AG04450 (cell line): ENCODE measurements at regions not wholly inside any gene's neighbourhood (a gene's known extent, or its start where the extent isn't known, plus 50 kb on each side); places are given as distances from the start of the nearest gene placed in this dataset.
"Not testable (repeated sequence)": the region's sequence is repeated elsewhere in the genome, so short reads cannot be mapped to it uniquely, and the experiment has no call there.

ENCODE experiments used
- CTCF ChIA-PET: fragments of 300-600, 350-600 bp; formaldehyde crosslinking; extraction: SDS; loops from one replicate; lab custom pipeline; 2022; ENCODE audit warnings: antibody characterized with exemption, inconsistent platforms; lab: Charles Lee
- POLR2A ChIA-PET: fragments of 350-600 bp; formaldehyde crosslinking; extraction: SDS; loops from one replicate; lab custom pipeline; 2021; ENCODE audit warnings: antibody characterized with exemption, inconsistent platforms; lab: Yijun Ruan, JAX
- DNase-seq: peaks from one replicate; pipeline ENCODE4 v3.0.0-alpha.2; 2011; ENCODE audit warnings: low read depth, low spot score
- H3K27ac ChIP-seq: one replicate; pipeline ENCODE4 v1.5.1; 2012; ENCODE audit warnings: low read depth, low read length, control low read depth
- H3K27me3 ChIP-seq: one replicate; pipeline ENCODE4 v1.6.0; 2012; ENCODE audit warnings: low read length; ENCODE audit not compliant: control insufficient read depth, insufficient read depth
- H3K4me3 ChIP-seq: 2 replicates; pipeline ENCODE4 v1.5.1; 2011; ENCODE audit warnings: mild to moderate bottlenecking, low read depth, low read length, control low read depth
- H3K9me3 ChIP-seq: 2 replicates; pipeline ENCODE4 v1.5.1; 2012; ENCODE audit warnings: low read length; ENCODE audit not compliant: control insufficient read depth, insufficient read depth

DNA sequence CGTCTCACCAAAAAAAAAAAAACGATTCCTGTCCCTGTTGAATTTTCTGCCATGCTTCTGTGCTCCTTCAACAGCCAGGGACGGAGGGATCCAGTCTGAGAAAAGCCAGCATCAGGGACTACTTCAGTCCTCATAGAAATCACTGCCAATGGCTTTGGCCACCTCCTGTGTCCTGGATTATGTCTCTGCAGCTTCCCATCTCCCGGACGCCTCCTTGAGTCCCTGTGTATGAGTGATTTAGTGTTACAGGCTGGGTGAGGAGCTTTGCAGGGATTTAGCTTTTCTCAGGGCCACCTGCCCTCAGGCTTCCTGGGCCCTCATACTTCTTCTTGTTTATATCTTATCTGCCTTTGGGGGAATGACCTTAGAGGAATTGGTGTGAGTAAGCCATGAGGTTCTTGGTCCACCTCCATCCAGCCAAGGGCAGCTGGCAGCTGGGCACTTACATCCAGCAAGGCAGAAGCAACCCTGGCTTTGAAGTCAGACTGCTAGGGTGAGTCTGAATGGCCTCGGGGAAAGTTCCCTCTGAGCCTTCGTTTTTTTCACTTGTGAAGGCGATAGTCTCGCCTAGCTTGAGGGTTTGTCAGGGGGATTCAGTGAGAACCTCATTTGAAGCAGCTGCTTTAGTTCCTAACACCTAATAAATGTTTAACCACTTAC lies 65.6 kb downstream of the NPIPB11 start:
- POLR2A ChIA-PET, CTCF ChIA-PET, H3K27ac ChIP-seq, DNase-seq, H3K9me3 ChIP-seq, H3K27me3 ChIP-seq, H3K4me3 ChIP-seq: not testable (repeated sequence)

DNA sequence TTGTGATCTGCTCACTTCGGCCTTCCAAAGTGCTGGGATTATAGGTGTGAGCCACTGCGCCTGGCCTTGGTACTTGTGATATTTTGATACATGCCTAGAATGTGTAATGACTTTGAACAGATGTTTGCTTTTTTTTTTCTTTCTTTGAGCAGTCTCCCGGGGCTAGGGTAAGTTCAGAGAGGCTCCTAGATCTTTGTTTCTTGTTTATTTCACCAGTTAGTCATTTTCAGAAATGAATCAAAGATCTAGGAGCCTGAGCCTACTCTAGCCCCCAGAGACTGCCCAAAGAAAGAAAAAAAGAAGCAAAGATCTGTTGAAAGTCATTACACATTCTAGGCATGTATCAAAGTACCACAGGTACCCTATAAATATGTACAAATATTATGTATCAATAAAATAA lies 66.3 kb downstream of the NPIPB11 start:
- H3K9me3 ChIP-seq, CTCF ChIA-PET, H3K27ac ChIP-seq, POLR2A ChIA-PET, DNase-seq, H3K27me3 ChIP-seq, H3K4me3 ChIP-seq: not testable (repeated sequence)

DNA sequence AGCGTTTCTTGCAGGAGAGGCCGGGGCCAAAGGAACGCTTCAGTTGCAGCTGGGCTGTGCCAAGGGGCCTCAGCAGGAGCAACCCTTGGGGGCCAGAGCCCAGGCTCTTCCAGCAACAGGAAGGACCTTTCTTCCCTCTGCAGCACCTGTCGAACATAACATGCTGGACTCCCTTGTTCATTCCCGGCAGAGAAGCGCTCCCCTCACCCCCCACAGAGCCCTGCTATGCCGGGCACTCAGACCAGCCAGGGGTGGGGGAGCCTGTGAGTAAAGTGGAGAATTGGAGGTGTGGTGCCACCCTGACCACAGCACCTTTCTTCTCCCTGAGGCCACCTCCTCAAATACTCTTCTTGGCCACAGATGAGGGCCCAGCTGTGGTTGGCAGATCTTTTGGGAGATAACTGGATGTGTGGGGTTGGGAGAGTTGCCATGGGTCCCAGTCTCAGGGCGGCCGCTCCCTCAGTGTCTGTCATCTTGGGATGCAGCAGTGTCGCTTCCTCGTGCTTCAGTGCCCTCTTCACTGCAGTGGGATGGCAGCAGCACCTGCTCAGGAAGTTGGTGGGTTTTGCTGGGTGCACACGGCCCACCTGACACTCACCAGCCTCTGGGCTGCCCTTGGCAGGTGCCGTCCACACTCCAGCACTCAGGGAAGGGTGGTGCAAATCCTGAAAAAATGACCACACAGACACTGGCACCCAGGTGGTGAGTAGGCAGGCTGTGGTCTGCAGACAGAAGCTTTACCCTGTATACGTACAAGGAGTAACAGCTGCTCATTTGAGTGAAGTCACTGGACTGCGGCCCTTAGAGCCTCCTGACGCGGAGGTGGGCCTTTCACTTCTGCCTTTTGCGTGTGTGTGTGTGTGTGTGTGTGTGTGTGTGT lies 67.5 kb downstream of the NPIPB11 start:
- POLR2A ChIA-PET, DNase-seq, H3K4me3 ChIP-seq, H3K9me3 ChIP-seq, H3K27me3 ChIP-seq, H3K27ac ChIP-seq, CTCF ChIA-PET: not testable (repeated sequence)

DNA sequence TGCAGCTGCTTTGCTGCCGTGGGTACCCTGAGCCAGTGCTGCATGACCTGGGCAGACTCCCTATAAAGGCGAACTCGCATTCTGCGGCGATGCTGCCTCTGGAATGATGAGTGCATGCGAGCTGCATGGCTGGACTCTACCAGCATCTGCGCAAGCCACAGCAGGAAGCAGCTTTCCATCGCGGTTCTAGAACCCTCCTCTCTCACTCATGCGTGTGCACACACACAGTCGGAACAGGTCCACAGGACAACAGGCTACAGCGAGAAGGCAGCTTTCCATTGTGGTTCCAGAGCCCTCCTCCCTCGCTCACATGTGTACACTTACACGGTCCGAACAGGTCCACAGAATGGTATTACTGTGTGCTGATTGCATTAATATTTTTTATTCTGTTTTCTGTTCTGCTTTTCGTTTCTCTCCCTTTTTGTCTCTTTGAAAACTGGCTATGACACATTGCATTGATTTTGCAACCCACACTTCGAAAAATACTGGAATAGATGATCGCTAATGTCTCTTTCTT lies 69.1 kb downstream of the NPIPB11 start:
- H3K9me3 ChIP-seq, POLR2A ChIA-PET, H3K27ac ChIP-seq, CTCF ChIA-PET, DNase-seq, H3K4me3 ChIP-seq, H3K27me3 ChIP-seq: not testable (repeated sequence)

DNA sequence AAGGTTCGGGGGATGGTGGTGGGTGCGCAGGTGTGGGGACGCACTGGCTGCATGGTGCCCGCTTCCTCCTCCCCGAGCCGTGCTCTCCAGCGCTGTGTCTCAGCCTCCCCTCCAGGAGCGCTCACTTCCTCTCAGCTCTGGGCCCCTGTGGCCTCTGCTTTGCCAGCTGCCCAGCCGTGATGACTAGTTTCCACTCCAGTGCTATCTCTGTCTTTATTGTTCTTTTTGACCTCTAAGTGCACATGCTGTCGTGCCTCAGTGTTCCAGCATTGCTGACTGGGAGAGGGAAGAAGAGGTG lies 71.0 kb downstream of the NPIPB11 start:
- CTCF ChIA-PET, H3K9me3 ChIP-seq, H3K4me3 ChIP-seq, DNase-seq, POLR2A ChIA-PET, H3K27ac ChIP-seq, H3K27me3 ChIP-seq: not testable (repeated sequence)

DNA sequence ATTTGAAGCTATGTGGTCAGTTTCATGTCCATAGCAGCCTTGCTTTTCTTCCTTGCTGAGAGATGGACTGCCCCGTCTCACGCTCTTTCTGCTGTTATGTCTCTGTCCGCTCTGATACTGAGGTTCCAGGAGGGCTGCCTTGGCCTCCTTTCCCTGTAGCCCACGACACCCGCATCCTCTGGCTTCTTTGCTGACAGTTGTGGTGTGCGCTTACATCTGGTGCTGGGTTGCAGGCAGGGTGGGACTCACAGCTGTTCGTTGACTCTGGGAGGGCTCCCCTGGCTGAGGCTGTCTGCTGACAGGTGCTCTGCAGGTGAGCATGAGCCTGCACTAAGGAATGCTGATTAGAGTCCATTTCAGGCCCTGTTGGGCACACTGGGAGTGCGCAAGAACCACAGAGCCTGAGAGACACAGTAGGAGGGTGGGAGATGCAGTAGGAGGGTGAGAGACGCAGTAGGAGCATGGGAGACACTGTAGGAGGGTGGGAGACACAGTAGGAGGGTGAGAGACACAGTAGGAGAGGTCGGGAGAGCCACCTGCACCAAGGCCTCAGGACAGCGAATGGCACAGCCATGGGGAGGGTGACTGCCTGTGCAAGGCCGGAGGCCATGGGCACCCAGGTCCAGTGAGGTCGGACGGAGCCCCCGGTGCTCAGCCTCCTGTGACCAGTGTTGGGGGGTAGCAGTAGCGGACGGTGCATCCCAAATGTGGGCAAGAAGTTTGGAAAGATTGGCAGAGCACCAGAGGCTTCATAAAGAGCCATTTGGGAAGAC lies 71.5 kb downstream of the NPIPB11 start:
- H3K4me3 ChIP-seq, H3K27ac ChIP-seq, H3K9me3 ChIP-seq, DNase-seq, H3K27me3 ChIP-seq, CTCF ChIA-PET, POLR2A ChIA-PET: not testable (repeated sequence)

DNA sequence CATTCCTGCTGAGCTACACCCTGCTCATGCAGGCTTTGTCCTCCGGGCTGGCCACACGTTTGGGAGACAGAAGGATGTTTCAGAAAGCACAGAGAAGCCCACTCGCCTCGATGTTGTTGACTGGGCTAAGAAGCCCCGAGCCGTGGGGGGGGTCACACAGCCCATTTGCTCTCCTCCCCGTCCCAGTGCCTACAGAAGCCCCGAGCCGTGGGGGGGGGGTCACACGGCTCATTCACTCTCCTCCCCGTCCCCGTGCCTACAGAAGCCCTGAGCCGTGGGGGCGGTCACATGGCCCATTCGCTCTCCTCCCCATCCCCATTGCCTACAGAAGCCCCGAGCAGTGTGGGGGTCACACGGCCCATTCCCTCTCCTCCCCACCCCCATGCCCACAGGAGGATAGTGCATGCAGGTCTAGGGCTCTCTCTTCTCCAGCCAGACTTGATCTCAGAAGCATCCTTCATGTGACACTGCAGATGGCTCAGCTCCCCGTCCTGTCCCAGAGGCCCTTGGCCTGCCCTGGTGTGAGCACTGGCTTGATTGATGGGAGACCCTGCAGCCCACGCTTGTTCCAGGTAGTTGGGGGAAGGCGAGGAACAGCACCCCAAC lies 72.9 kb downstream of the NPIPB11 start:
- CTCF ChIA-PET, DNase-seq: not testable (repeated sequence)

DNA sequence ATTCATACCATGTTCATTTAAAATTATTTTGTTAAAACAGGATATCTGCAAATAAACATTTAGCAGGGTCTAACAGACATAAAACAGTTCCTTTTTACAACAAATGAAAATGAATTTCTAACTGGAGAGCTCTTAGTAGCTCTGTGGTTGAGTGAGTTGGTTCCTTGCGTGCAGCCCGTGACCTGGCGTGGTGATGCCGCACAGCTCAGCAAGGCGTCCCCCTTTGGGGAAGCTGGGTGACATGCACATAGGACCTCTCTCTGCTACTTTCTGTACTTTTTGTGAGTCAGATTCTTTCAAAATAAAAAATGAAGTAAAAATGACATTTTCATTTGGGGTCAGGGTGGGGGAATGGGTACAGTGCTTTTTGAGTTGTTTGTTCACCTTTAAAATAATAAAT lies 75.9 kb downstream of the NPIPB11 start:
- DNase-seq, H3K27ac ChIP-seq, H3K27me3 ChIP-seq, POLR2A ChIA-PET, H3K9me3 ChIP-seq, CTCF ChIA-PET, H3K4me3 ChIP-seq: not testable (repeated sequence)

More for the DNA sequence above, 72.9 kb downstream of the NPIPB11 start:
- H3K27ac ChIP-seq, H3K4me3 ChIP-seq, H3K27me3 ChIP-seq, H3K9me3 ChIP-seq, POLR2A ChIA-PET: not testable (repeated sequence)
